ENCODE measurements at regions not wholly inside any gene's neighbourhood (a gene's known extent, or its start where the extent isn't known, plus 50 kb on each side); places are given as distances from the start of the nearest gene placed in this dataset.
"Not testable (repeated sequence)": the region's sequence is repeated elsewhere in the genome, so short reads cannot be mapped to it uniquely, and the experiment has no call there.

GRCh38 chr2:236348279-236348678 lies 84.1 kb upstream of the ASB18 start:
- H3K36me3 ChIP-seq (ENCODE audit: control insufficient read depth, insufficient read depth, low read length): no peaks in the 10 kb centered on the region
- H3K27me3 ChIP-seq (ENCODE audit: control insufficient read depth, insufficient read depth, low read length, poor library complexity, severe bottlenecking): no peaks in the 10 kb centered on the region
- peaks cover 14% of the 10 kb centered on the region for H3K4me1 ChIP-seq (ENCODE audit: control insufficient read depth, insufficient read depth, low read length)
- H3K4me3 ChIP-seq (ENCODE audit: insufficient read depth, low read depth, low read length): no peak overlapping the region
- H3K27ac ChIP-seq (ENCODE audit: insufficient read depth, low read depth, low read length, poor library complexity, severe bottlenecking): no peak overlapping the region
- no peaks in the 10 kb centered on the region for H3K9me3 ChIP-seq (ENCODE audit: control insufficient read depth, low read length)
- WGBS, 2 experiments: 75 to 78% methylated on average over 11 of the region's 11 CpGs

- Histone ChIP-seq H3K27me3 (ENCODE audit: control insufficient read depth, insufficient read depth, low read length, poor library complexity, severe bottlenecking) (no peaks in the 10 kb centered on the region), H3K4me3 (ENCODE audit: insufficient read depth, low read depth, low read length) (no peak overlapping the region), H3K4me1 (ENCODE audit: control insufficient read depth, insufficient read depth, low read length) (peaks cover 12% of the 10 kb centered on the region), H3K27ac (ENCODE audit: insufficient read depth, low read depth, low read length, poor library complexity, severe bottlenecking) (no peak overlapping the region), H3K36me3 (ENCODE audit: control insufficient read depth, insufficient read depth, low read length) (no peaks in the 10 kb centered on the region), H3K9me3 (ENCODE audit: control insufficient read depth, low read length) (no peaks in the 10 kb centered on the region)
- WGBS, 2 experiments: 93 to 96% methylated on average over 4 to 6 of the region's 6 CpGs
Observed at GRCh38 chr2:236348976-236349375, 84.8 kb upstream of the ASB18 start.

GRCh38 chr2:236350426-236350825 lies 86.2 kb upstream of the ASB18 start:
- no peaks in the 10 kb centered on the region for H3K27me3 ChIP-seq (ENCODE audit: control insufficient read depth, insufficient read depth, low read length, poor library complexity, severe bottlenecking)
- no peaks in the 10 kb centered on the region for H3K9me3 ChIP-seq (ENCODE audit: control insufficient read depth, low read length)
- peaks cover 1% of the 10 kb centered on the region for H3K4me1 ChIP-seq (ENCODE audit: control insufficient read depth, insufficient read depth, low read length)
- H3K4me3 ChIP-seq (ENCODE audit: insufficient read depth, low read depth, low read length): no peak overlapping the region
- no peak overlapping the region for H3K27ac ChIP-seq (ENCODE audit: insufficient read depth, low read depth, low read length, poor library complexity, severe bottlenecking)
- H3K36me3 ChIP-seq (ENCODE audit: control insufficient read depth, insufficient read depth, low read length): no peaks in the 10 kb centered on the region
- WGBS, 2 experiments: 94% methylated on average over 10 of the region's 10 CpGs

GRCh38 chr2:236351966-236352525 lies 87.8 kb upstream of the ASB18 start:
- no peaks in the 10 kb centered on the region for H3K9me3 ChIP-seq (ENCODE audit: control insufficient read depth, low read length)
- WGBS, 2 experiments: 89% methylated on average over 18 of the region's 18 CpGs

GRCh38 chr2:236352761-236353593 lies 88.8 kb upstream of the ASB18 start:
- WGBS, 2 experiments: 22 to 25% methylated on average over 10 to 14 of the region's 14 CpGs
- Histone ChIP-seq H3K27ac (ENCODE audit: insufficient read depth, low read depth, low read length, poor library complexity, severe bottlenecking) (no peak overlapping the region), H3K4me1 (ENCODE audit: control insufficient read depth, insufficient read depth, low read length) (no peaks in the 10 kb centered on the region), H3K9me3 (ENCODE audit: control insufficient read depth, low read length) (no peaks in the 10 kb centered on the region), H3K27me3 (ENCODE audit: control insufficient read depth, insufficient read depth, low read length, poor library complexity, severe bottlenecking) (no peaks in the 10 kb centered on the region), H3K4me3 (ENCODE audit: insufficient read depth, low read depth, low read length) (no peak overlapping the region), H3K36me3 (ENCODE audit: control insufficient read depth, insufficient read depth, low read length) (no peaks in the 10 kb centered on the region)

More at GRCh38 chr2:236351966-236352525, 87.8 kb upstream of the ASB18 start:
- Histone ChIP-seq H3K27ac (ENCODE audit: insufficient read depth, low read depth, low read length, poor library complexity, severe bottlenecking) (no peak overlapping the region), H3K36me3 (ENCODE audit: control insufficient read depth, insufficient read depth, low read length) (no peaks in the 10 kb centered on the region), H3K27me3 (ENCODE audit: control insufficient read depth, insufficient read depth, low read length, poor library complexity, severe bottlenecking) (no peaks in the 10 kb centered on the region), H3K4me3 (ENCODE audit: insufficient read depth, low read depth, low read length) (no peak overlapping the region), H3K4me1 (ENCODE audit: control insufficient read depth, insufficient read depth, low read length) (no peaks in the 10 kb centered on the region)

GRCh38 chr2:236353594-236353942 lies 89.4 kb upstream of the ASB18 start:
- 85 to 88% methylated on average over 3 to 6 of the region's 6 CpGs for WGBS, 2 experiments
- Histone ChIP-seq H3K36me3 (ENCODE audit: control insufficient read depth, insufficient read depth, low read length) (no peaks in the 10 kb centered on the region), H3K9me3 (ENCODE audit: control insufficient read depth, low read length) (no peaks in the 10 kb centered on the region)

GRCh38 chr2:236354056-236354940 lies 90.1 kb upstream of the ASB18 start:
- H3K27ac ChIP-seq (ENCODE audit: insufficient read depth, low read depth, low read length, poor library complexity, severe bottlenecking): no peak overlapping the region
- no peaks in the 10 kb centered on the region for H3K4me1 ChIP-seq (ENCODE audit: control insufficient read depth, insufficient read depth, low read length)
- H3K9me3 ChIP-seq (ENCODE audit: control insufficient read depth, low read length): no peaks in the 10 kb centered on the region
- no peak overlapping the region for H3K4me3 ChIP-seq (ENCODE audit: insufficient read depth, low read depth, low read length)
- H3K27me3 ChIP-seq (ENCODE audit: control insufficient read depth, insufficient read depth, low read length, poor library complexity, severe bottlenecking): no peaks in the 10 kb centered on the region
- WGBS, 2 experiments: 91 to 92% methylated on average over 14 to 15 of the region's 15 CpGs
- no peaks in the 10 kb centered on the region for H3K36me3 ChIP-seq (ENCODE audit: control insufficient read depth, insufficient read depth, low read length)

More at GRCh38 chr2:236353594-236353942, 89.4 kb upstream of the ASB18 start:
- Histone ChIP-seq H3K27me3 (ENCODE audit: control insufficient read depth, insufficient read depth, low read length, poor library complexity, severe bottlenecking) (no peaks in the 10 kb centered on the region), H3K4me1 (ENCODE audit: control insufficient read depth, insufficient read depth, low read length) (no peaks in the 10 kb centered on the region), H3K4me3 (ENCODE audit: insufficient read depth, low read depth, low read length) (no peak overlapping the region), H3K27ac (ENCODE audit: insufficient read depth, low read depth, low read length, poor library complexity, severe bottlenecking) (no peak overlapping the region)

- H3K4me3 ChIP-seq (ENCODE audit: insufficient read depth, low read depth, low read length): no peak overlapping the region
- no peaks in the 10 kb centered on the region for H3K27me3 ChIP-seq (ENCODE audit: control insufficient read depth, insufficient read depth, low read length, poor library complexity, severe bottlenecking)
- no peaks in the 10 kb centered on the region for H3K9me3 ChIP-seq (ENCODE audit: control insufficient read depth, low read length)
- 86 to 87% methylated on average over 21 of the region's 21 CpGs for WGBS, 2 experiments
- H3K27ac ChIP-seq (ENCODE audit: insufficient read depth, low read depth, low read length, poor library complexity, severe bottlenecking): no peak overlapping the region
- no peaks in the 10 kb centered on the region for H3K4me1 ChIP-seq (ENCODE audit: control insufficient read depth, insufficient read depth, low read length)
- H3K36me3 ChIP-seq (ENCODE audit: control insufficient read depth, insufficient read depth, low read length): no peaks in the 10 kb centered on the region
Observed at GRCh38 chr2:236354973-236355595, 90.9 kb upstream of the ASB18 start.

- Histone ChIP-seq H3K36me3 (ENCODE audit: control insufficient read depth, insufficient read depth, low read length) (no peaks in the 10 kb centered on the region), H3K27me3 (ENCODE audit: control insufficient read depth, insufficient read depth, low read length, poor library complexity, severe bottlenecking) (no peaks in the 10 kb centered on the region), H3K9me3 (ENCODE audit: control insufficient read depth, low read length) (no peaks in the 10 kb centered on the region), H3K4me1 (ENCODE audit: control insufficient read depth, insufficient read depth, low read length) (no peaks in the 10 kb centered on the region), H3K4me3 (ENCODE audit: insufficient read depth, low read depth, low read length) (no peak overlapping the region), H3K27ac (ENCODE audit: insufficient read depth, low read depth, low read length, poor library complexity, severe bottlenecking) (no peak overlapping the region)
- WGBS, 2 experiments: 93% methylated on average over 7 of the region's 9 CpGs
Observed at GRCh38 chr2:236355911-236356310, 91.7 kb upstream of the ASB18 start.

GRCh38 chr2:236356321-236356720 lies 92.1 kb upstream of the ASB18 start:
- H3K4me1 ChIP-seq (ENCODE audit: control insufficient read depth, insufficient read depth, low read length); H3K27me3 ChIP-seq (ENCODE audit: control insufficient read depth, insufficient read depth, low read length, poor library complexity, severe bottlenecking); H3K27ac ChIP-seq (ENCODE audit: insufficient read depth, low read depth, low read length, poor library complexity, severe bottlenecking); H3K9me3 ChIP-seq (ENCODE audit: control insufficient read depth, low read length); H3K4me3 ChIP-seq (ENCODE audit: insufficient read depth, low read depth, low read length); H3K36me3 ChIP-seq (ENCODE audit: control insufficient read depth, insufficient read depth, low read length): not testable (repeated sequence)
- WGBS, 2 experiments: 94 to 97% methylated on average over 8 to 9 of the region's 11 CpGs

Data from ectodermal cell (in vitro differentiated cells).